ENCODE measurements at regions not wholly inside any gene's neighbourhood (a gene's known extent, or its start where the extent isn't known, plus 50 kb on each side); places are given as distances from the start of the nearest gene placed in this dataset.
A peak's percentile ranks its signal among the peaks of the same experiment; 100 is the strongest.
"Not testable (repeated sequence)": the region's sequence is repeated elsewhere in the genome, so short reads cannot be mapped to it uniquely, and the experiment has no call there.

DNA sequence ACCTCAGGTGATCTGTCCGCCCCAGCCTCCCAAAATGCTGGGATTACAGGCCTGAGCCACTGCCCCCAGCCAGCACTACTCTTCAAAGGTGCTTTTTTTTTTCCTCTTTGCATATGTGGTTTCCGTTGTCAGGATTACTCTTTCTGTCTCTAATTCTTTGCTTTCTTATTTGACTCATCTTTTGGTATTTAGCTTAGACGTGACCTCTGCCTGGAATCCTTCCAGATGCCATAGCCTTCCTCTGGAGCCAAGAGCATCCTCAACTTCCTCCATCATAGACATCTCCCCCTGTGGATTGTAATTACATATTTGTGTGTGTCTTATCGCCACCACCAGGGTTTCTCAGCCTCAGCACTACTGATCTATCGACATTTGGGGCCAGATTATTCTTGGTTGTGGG, 84.4 kb upstream of the XYLT1 start:
- no peak for DNase-seq (ENCODE audit: low spot score)

DNA sequence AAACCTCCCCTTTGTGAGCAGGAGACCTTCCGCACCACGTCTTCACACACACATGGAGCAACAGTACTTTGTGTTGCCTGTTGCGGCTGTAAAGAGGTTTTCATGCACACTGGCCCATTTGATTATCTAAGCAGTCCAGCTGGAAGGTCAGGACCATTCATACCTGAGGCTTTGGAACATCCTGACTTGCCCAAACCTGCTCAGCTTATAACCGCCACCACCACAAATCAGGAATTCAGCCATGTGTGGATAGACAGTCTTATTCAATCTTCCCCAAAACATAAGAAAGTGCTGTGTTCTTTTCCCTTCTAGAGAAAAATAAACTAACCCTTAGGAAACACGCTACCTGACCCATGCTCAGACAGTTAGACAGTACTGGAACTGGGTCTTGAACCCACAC, 81.6 kb upstream of the XYLT1 start:
- no peak for DNase-seq (ENCODE audit: low spot score)

DNA sequence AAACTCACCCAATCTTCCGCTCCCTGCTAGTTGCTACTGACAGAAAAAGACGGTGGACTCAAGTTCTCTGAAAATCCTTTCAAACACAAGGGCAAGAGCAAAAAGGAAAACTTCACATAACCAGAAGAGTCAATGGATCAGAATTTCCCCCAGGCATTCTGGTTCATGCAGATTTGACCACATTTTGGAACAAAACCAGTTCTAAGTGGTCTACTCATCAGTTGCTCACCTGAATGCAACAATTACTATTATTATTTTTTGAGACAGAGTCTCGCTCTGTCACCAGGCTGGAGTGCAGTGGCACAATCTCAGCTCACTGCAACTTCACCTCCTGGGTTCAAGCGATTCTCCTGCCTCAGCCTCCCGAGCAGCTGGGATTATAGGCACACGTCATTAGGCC, 80.9 kb upstream of the XYLT1 start:
- DNase-seq (ENCODE audit: low spot score), result not testable (repeated sequence)

DNA sequence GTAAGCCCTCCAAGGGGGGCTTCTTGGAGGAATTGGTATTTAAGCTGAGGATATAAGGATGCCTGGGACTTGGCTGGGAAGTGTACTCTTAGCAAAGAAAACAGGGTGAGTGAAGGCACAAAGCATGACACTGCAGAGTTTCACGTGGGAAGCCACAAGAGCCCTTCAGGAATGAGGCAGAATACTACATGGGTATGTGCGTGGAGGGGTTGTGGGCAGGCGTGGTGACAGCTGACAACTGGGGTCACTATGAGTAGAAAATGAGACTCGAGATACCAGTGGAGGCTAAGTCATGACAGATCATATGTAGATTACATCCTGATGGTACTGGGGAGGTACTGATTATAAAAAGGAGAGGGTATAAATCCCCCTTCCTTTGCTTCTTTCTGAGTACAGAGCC, 78.1 kb upstream of the XYLT1 start:
- DNase-seq (ENCODE audit: low spot score), result no peak

DNA sequence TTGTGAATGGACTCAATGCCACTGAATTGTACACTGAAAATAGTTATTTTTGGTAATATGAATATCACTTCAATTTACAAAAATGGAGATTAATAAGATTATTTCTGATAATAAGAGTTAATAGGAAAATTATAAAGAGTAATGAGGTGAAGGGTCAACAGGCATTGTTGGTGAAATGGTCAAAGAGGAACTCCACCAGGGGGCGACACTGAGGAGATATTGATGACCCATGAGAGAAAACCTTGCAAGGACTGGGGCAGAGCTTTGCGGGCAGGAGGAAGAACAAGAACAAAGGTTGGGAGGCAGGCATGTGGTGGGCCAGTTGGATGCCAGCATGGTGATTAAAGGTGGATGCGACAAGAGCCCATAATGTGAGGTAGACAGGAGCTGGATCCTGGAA, 74.0 kb upstream of the XYLT1 start:
- no peak for DNase-seq (ENCODE audit: low spot score)

DNA sequence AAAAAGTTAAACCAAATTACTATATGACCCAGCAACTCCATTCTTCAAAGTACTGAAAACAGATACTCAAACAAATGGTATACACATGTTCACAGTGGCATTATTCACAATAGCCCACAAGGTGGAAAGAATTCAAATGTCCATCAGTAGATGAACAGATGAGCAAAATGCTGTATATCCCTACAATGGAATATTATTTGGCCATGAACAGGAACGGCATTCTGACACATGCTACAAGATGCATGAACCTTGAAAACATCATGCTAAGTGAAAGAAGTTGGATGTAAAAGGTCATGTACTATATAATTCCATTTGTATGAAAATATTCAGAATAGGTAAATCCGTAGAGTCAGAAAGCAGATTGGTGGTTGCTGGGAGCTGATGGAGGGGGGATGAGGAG, 73.5 kb upstream of the XYLT1 start:
- no peak for DNase-seq (ENCODE audit: low spot score)

DNA sequence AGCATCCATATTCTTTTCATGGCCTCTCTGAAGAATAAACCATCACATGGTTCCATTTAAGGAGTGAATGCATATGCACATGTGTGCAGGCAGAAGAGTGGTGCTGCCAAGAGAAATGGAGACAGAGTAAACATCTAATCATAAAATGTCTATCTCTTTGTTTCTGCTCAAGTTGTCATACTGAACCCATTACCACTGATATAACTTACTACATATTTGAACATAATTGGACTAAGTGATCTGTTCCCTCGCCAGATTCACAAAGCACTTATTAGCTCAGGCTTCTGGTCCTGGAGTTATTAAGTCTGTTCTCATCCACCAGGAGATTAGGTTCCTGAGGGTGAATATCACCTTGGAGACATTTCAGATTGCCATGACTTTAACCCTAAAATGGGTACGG, 72.3 kb upstream of the XYLT1 start:
- no peak for DNase-seq (ENCODE audit: low spot score)

DNA sequence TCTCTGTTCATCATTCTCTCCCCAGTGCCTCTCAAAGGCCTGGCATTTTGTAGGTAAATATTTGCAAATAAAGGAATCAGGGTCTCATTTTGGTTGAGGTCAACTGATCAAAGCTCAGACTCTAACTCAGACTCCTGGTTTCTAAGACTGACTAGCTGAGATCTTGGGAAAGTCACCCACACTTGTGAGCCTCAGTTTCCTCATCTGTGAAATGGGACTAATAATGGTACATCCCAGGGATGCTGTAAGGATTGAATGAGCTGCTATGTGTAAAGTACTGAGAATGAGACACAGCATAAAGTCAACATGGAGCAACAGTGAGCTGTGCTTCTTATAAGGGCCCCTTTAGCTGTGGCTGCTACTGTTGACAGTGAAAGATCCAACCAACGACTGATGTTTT, 70.6 kb upstream of the XYLT1 start:
- DNase-seq (ENCODE audit: low spot score), result no peak

DNA sequence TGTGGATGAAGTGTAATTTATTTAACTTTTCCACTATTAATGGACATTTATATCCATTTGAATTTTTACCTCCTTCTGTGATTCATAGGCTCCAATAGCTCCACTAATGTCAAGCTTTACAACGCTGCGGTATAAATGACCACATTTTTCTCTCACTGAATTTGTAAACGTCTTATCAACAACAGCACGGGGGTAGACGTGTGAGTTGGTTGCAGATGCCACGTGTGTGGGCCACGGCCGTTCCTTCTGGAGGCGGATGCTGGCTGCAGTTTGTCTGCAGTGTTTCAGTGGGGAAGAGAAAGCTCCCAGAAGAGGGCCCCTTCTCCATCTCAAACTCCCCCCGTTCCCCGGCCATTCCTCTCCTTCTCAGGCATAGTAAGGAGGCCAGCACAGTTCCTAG, 68.2 kb upstream of the XYLT1 start:
- no peak for DNase-seq (ENCODE audit: low spot score)

DNA sequence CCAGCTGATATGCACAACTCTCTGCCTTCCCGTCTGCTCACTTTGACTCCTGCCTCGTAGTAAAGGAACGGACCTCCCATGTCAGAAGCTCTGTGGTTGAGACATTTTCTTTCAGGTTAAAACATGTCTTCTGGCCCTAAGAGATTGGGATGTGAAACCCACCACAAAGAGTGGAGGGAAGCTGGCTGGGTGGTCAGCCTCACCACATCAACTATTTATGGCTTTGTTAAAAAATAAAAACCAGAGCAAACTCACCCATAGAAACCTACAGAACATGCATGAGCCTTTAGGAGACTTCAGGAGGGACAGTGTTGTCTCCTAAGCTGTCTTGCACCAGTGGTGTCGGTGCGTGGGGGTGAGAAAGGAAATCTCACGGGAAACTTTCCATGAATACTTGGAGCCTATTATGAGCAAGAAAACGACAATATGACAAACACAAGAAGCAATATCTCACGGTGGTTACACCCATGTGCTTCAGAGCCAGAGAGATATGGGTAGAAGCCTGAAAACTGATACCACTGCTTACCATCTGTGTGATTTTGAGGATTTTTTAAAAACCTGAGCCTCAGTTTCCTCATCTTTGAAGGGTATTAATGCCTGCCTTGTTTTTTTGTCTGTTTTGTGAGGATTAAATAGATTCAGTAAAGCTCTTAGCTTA, 61.7 kb upstream of the XYLT1 start:
- DNase-seq (ENCODE audit: low spot score), result no peak

DNA sequence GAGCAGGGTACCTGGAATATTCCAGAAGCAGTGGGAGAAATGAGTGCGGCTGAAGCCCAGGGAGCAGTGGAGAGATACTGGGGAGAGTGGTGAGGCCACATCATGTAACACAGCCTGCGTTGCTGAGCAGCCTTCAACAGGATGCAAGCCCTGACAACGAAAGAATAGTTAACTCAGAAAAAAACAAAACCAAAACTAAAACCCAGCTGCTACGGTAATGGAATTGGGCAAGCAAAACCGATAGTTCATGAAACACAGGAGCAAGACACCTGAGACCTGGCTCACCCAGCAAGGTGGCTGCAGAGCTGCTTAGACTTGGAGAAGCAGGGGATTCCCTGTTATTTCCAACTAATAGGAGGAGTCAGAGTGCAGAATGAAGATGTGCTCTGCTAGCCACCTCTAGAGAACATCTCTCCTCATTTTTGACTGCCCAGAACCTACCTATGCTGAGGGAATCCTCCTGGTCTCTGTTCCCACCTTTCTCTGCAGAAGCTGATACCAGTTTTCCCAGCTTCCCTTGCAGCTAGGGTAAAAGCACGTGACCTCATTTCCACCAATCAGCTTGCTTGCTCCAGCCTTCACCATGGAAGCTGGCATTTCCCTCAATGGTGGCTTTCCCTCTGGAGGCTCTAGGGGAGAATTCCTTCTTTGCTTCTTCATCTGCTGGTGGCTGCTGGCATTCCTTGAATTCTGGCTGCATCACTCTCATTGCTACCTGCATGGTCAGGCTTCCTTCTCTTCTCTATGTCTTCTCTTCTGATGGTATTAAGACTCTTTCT, 59.4 kb upstream of the XYLT1 start:
- DNase-seq (ENCODE audit: low spot score), result peak; percentile 3

DNA sequence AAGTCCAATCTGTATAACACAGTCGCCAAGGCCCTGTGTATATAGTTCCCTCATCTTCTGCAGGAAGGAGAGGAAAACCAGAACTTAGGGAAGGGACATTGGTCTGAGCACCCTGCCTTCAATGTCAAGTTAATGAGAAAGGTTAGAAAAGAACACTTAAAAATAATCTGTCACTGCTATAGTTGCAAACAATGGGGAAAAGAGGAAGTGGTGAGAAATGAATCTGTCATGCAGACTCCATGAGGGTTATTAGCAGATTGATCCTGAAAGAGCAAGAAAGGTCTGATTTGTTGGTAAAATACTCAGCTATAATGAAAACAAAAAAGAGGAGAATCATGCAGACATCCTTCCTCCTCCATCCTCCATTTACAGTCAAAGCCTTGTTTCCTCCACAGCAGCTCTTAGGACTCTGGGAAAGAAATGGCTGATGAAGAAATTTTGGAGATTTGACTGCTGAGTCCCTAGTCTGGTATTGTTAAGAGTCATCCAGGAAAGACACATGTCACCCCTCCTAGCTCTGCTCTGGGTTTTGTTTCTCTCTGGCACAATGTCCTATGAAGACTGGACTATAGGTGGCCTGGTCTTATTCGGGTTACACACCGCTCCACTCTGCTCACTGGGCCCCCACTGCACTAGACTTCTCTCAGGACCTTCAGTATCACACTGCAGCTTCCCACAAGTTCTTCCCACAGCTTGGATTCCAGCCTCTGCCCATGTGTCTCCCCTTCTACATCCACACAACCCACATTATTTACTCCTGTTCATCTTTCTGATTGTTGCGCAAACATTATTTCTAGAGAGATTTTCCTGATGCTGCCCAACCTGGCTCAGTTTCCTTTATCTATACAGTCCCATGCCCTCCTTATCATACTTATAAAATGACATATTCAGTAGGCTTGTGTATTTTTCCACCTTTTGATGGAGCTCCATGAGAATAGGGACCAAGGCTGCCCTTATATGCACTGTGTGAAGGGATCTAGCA, 56.5 kb upstream of the XYLT1 start:
- DNase-seq (ENCODE audit: low spot score), result no peak

DNA sequence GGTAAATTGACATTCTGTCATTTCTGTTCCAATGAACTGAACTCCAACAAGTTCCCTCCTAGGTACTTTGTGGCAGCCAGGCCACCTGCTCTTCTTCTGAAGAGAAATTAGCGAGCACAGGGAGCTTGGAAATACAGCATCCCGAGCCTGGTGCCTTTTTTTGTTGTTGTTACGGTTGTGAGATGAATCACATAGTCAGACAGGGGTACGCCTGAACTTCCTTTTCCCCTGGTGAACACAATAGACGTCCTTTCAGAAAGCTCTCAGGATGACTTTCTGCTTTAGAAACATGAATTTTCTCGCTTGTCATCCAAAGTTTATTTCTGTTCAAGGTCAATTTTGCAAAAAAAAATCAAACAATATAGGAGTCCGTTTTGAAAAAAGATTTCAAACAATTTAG, 53.9 kb upstream of the XYLT1 start:
- DNase-seq (ENCODE audit: low spot score), result no peak

DNA sequence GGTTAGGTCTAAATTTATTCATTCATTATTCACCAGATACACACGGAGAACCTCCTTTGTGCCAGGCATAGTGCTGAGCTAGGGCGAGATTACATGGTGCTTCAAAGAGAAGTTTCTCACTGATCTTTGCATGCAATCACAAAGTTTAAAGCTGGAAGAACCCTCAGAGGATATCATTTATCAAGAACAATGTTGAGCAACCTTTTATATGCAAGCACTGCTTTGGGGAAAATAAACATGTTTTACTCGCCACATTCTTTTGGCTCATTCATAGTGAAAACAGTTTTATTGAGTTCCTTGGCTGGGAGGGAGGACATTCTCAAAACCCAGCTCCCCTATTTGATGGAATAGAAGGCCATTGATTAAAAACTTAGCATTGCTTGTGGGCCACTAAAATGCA, 49.8 kb upstream of the XYLT1 start:
- DNase-seq (ENCODE audit: low spot score), result no peak

All from LoVo (cell line).